Pancreas (tissue), 10 donors: ENCODE measurements at regions not wholly inside any gene's neighbourhood (a gene's known extent, or its start where the extent isn't known, plus 50 kb on each side); places are given as distances from the start of the nearest gene placed in this dataset.

Experiments
- ATAC-seq, 4 donors: fragments of 200-7000 bp; cut with Tn5 transposase; one replicate each; pipeline versions ENCODE4 v1.8.0 to v1.9.1; 2020; ENCODE audit warnings: mild to moderate bottlenecking in 4 of 4, moderate library complexity in 4 of 4
- DNase-seq, 6 donors: peaks; one replicate each; pipeline ENCODE4 v3.0.0-alpha.2; 2020
- FAIRE-seq: peaks from 2 replicates; lab custom pipeline; 2012; peaks lifted over from hg19 to GRCh38; lab: Jason Lieb, UNC
- H3K27ac ChIP-seq, 4 donors: fragments of 200-600 bp; sonication (generic); 1 replicate in 3 of 4; 2 replicates in 1 of 4; pipeline versions ENCODE4 v1.5.0 to v1.8.0; 2020
- H3K27me3 ChIP-seq, 4 donors: fragments of 200-600 bp; one replicate each; pipeline ENCODE4 v1.8.0; 2021
- H3K36me3 ChIP-seq, 3 donors: fragments of 200-600 bp; sonication (generic) in 1 of 3; one replicate each; pipeline versions ENCODE4 v1.5.0 to v1.8.0; 2020 to 2021
- H3K4me1 ChIP-seq, 3 donors: fragments of 200-600 bp; one replicate each; pipeline ENCODE4 v1.8.0; 2021
- H3K4me3 ChIP-seq, 4 donors: fragments of 200-600 bp; sonication (generic) in 2 of 4; one replicate each; pipeline versions ENCODE4 v1.5.0 to v1.8.0; 2020 to 2021
- H3K9me3 ChIP-seq, 4 donors: fragments of 200-600 bp; one replicate each; pipeline ENCODE4 v1.8.0; 2021
- WGBS, 2 donors: extraction: QIAGEN DNeasy Blood & Tissue Kit; methylation state at CpG; one replicate each; pipeline ENCODE4 v1.1.7; 2013; 5-methylcytosine and 5-hydroxymethylcytosine counted together
- intact Hi-C, 3 donors: fragments of 100-400 bp; cut with DNase I; formaldehyde crosslinking; loops; one replicate each; pipeline versions ENCODE4 v1.11.1 to v1.14.2; 2022
- TF ChIP-seq, protein P1 (sequence below), 4 donors: fragments of 200-600 bp; sonication (generic) in 3 of 4; IDR thresholded peaks; one replicate each; pipeline versions ENCODE4 v1.5.0 to v1.8.0; 2021; ENCODE audit warnings: antibody characterized with exemption in 4 of 4
- donor health status: healthy with polysubstance abuse.
- donor health status: DM: no; HTN: no; CAD: no; lungs with moderate emphysema.
- donor health status: DM: no; HTN: no; CAD: no.
- donor health status: control.
- donor health status: control.
- donor health status: Bipolar disorder and iron deficiency.
- donor health status: DM: yes; HTN: yes; CAD: no.
- donor health status: DM: no; HTN: no; CAD: no.
- donor health status: DM: no; HTN: no; CAD: no.
- donor health status: DM: yes; HTN: yes; CAD: no.

DNA sequence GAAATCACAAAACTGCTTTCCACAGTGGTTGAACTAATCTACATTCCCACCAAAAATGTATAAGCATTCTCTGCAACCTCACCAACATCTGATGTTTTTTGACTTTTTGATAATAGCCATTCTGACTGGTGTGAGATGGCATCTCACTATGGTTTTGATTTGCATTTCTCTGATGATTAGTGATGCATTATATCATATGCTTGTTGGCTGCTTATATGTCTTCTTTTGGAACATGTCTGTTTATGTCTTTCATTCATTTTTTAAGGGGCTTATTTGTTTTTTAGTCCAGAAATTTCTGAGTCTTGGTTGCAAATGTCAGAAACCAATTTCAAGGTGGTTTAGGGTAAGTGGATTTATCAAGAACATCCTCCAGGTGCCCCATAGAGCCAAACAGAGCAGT, 484.8 kb upstream of the TSHZ3 start:
- intact Hi-C loops: no loop called here
- FAIRE-seq: no peak
- TF ChIP-seq, protein P1, sequence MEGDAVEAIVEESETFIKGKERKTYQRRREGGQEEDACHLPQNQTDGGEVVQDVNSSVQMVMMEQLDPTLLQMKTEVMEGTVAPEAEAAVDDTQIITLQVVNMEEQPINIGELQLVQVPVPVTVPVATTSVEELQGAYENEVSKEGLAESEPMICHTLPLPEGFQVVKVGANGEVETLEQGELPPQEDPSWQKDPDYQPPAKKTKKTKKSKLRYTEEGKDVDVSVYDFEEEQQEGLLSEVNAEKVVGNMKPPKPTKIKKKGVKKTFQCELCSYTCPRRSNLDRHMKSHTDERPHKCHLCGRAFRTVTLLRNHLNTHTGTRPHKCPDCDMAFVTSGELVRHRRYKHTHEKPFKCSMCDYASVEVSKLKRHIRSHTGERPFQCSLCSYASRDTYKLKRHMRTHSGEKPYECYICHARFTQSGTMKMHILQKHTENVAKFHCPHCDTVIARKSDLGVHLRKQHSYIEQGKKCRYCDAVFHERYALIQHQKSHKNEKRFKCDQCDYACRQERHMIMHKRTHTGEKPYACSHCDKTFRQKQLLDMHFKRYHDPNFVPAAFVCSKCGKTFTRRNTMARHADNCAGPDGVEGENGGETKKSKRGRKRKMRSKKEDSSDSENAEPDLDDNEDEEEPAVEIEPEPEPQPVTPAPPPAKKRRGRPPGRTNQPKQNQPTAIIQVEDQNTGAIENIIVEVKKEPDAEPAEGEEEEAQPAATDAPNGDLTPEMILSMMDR (IDR thresholded peaks at IDR 0.05): no peak

DNA sequence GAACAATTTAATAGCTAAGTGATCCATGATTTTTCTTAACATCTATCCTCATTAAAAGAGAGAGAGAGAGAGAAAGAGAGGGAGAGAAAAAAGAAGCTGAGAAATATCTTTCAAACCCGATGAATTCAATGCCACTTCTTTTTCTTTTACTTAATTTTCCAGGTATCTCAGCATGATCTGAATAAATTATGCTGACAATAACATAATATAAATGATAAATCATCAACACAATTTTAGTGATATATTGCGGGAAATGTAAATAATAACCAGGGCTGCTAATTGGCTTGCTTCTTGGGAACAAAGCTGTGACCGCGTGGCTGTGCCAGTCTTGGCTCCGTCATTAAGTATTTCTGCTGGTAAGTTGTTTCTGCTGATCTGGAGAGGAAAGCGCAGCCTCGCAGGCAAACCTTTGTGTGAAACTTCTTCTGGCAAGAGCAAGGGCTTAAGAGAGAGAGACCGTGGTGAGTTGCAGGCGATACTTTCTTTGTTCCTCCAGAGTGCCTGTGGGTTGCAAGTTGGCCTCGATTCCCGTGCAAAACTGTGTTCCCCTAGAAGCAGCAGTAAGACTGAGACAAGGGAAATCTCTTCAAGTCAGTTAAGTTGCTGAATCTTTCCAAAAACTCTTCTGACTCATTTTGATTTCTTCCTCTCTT, 489.1 kb upstream of the TSHZ3 start:
- Histone ChIP-seq H3K4me3 (no peak overlapping the region), H3K27ac (no peak overlapping the region), H3K27me3 (peaks cover 0 to 3% (median 0%) of the 10 kb centered on the region in 4 donors), H3K9me3 (no peaks in the 10 kb centered on the region), H3K4me1 (no peaks in the 10 kb centered on the region), H3K36me3 (no peaks in the 10 kb centered on the region)
- no peak for ATAC-seq
- intact Hi-C loops: no loop called here
- WGBS, 2 donors: 10 to 15% methylated on average over 11 of the region's 11 CpGs
- DNase-seq: no peak
- TF ChIP-seq, protein P1 (IDR thresholded peaks at IDR 0.05): no peak
- no peak for FAIRE-seq

More for the DNA sequence above, 484.8 kb upstream of the TSHZ3 start:
- H3K4me1 ChIP-seq: no peaks in the 10 kb centered on the region
- DNase-seq (no peak), ATAC-seq (no peak)
- H3K4me3 ChIP-seq: no peak overlapping the region
- H3K36me3 ChIP-seq: no peaks in the 10 kb centered on the region
- peaks cover 0 to 3% (median 0%) of the 10 kb centered on the region in 4 donors for H3K27me3 ChIP-seq
- H3K27ac ChIP-seq: no peak overlapping the region
- no peaks in the 10 kb centered on the region for H3K9me3 ChIP-seq

DNA sequence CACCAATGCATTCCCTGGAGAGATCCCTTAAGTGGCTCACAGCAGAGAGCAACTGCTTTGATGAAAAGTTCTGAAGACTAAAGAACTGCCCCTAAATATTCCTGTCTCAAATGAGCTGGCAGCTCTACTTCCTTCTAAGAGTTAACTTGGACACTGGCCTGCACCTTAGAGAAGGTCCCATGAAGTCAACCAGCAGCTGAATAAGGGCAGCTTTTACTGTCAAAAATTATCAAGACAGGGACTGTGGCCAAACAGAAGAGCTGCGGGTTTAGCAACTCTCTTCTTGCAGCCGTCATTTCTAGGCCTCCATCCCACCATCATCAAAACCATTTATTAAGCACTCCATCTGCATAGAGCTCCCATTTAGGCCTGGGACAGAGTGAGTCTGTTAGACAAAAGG, 491.1 kb upstream of the TSHZ3 start:
- FAIRE-seq: no peak
- intact Hi-C loops: no loop called here

DNA sequence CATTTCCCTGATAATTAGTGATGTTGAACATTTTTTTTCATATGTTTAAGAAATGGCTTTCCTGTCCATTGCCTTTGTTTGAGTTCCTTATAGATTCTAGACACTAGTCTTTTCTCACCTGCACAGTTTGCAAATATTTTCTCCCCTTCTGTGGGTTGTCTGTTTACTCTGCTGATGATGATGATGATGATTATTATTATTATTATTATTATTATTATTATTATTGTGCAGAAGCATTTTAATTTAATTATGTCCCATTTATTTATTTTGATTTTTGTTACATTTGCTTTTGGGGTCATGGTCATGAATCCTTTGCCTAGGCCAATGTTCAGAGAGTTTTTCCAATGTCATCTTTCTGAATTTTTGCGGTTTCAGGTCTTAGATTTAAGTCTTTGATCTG, 492.5 kb upstream of the TSHZ3 start:
- FAIRE-seq: no peak

More for the DNA sequence above, 491.1 kb upstream of the TSHZ3 start:
- H3K27ac ChIP-seq: no peak overlapping the region
- H3K27me3 ChIP-seq: no peaks in the 10 kb centered on the region
- 73 to 78% methylated on average over 2 of the region's 2 CpGs for WGBS, 2 donors
- no peak for DNase-seq
- no peak overlapping the region for H3K4me3 ChIP-seq
- H3K9me3 ChIP-seq: no peaks in the 10 kb centered on the region
- no peaks in the 10 kb centered on the region for H3K36me3 ChIP-seq
- no peak for ATAC-seq
- TF ChIP-seq, protein P1 (IDR thresholded peaks at IDR 0.05): no peak
- no peaks in the 10 kb centered on the region for H3K4me1 ChIP-seq

DNA sequence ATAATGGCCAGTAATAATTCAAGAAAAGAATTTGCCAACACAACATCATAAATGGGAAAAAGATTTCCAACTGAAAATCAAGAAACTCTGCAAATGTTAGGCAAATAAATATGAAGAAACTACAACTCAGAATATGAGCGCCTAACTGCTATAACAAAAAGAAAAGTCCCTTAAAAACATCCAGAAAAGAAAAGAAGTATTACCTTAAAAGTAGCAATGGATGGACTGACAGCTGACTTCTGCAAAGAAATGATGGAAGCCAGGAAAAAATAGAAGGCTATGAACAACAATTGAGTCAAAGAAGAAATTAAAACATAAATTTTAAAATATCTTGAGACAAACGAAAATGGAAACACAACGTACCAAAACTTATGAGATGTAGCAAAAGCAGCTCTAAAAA, 482.3 kb upstream of the ZNF507 start:
- intact Hi-C loops: no loop called here
- H3K4me1 ChIP-seq: no peaks in the 10 kb centered on the region
- H3K9me3 ChIP-seq: no peaks in the 10 kb centered on the region
- ATAC-seq: no peak
- no peak overlapping the region for H3K4me3 ChIP-seq
- H3K27me3 ChIP-seq: peaks cover 0 to 2% (median 0%) of the 10 kb centered on the region in 4 donors
- DNase-seq: no peak
- WGBS, 2 donors: 61 to 70% methylated on average over 3 of the region's 3 CpGs
- H3K36me3 ChIP-seq: no peaks in the 10 kb centered on the region
- TF ChIP-seq, protein P1 (IDR thresholded peaks at IDR 0.05): no peak
- FAIRE-seq: no peak
- no peak overlapping the region for H3K27ac ChIP-seq

More for the DNA sequence above, 492.5 kb upstream of the TSHZ3 start:
- Histone ChIP-seq H3K36me3 (no peaks in the 10 kb centered on the region), H3K9me3 (no peaks in the 10 kb centered on the region), H3K27ac (no peak overlapping the region), H3K4me1 (no peaks in the 10 kb centered on the region), H3K27me3 (no peaks in the 10 kb centered on the region), H3K4me3 (no peak overlapping the region)
- TF ChIP-seq, protein P1 (IDR thresholded peaks at IDR 0.05): no peak
- intact Hi-C loops: no loop called here
- ATAC-seq: no peak
- WGBS, 2 donors: 79% methylated on average over 1 of the region's 1 CpG
- no peak for DNase-seq
